Endothelial cell of umbilical vein (primary cell): ENCODE measurements at regions not wholly inside any gene's neighbourhood (a gene's known extent, or its start where the extent isn't known, plus 50 kb on each side); places are given as distances from the start of the nearest gene placed in this dataset.

Experiments used
- BruUV-seq: library from RNA; stranded (reverse); fragments of 400-500 nt; replicated peaks from 2 replicates; lab custom pipeline; 2021; lab: Mats Ljungman, UMichigan
- CTCF ChIA-PET: fragments of 300-600, 350-600 bp; sonication (Branson Sonifier 250); formaldehyde crosslinking; loops from one replicate; lab custom pipeline; 2021; ENCODE audit warnings: antibody characterized with exemption, inconsistent platforms; lab: Charles Lee
- POLR2A ChIA-PET: fragments of 300-600, 350-600 bp; sonication (Branson Sonifier 250); formaldehyde crosslinking; loops from one replicate; lab custom pipeline; 2021; ENCODE audit warnings: antibody characterized with exemption, inconsistent platforms; lab: Charles Lee
- DNase-seq: peaks from one replicate; pipeline ENCODE4 v3.0.0-alpha.2; 2011; ENCODE audit warnings: low read depth, low spot score
- FAIRE-seq: peaks from 2 replicates; lab custom pipeline; 2011; peaks lifted over from hg19 to GRCh38; lab: Jason Lieb, UNC
- H2AFZ ChIP-seq: 2 replicates; pipeline ENCODE4 v1.6.0; 2012; ENCODE audit warnings: low read depth, low read length, control low read depth, inconsistent platforms
- H3K27ac ChIP-seq: 2 replicates; pipeline ENCODE4 v1.5.1; 2011; ENCODE audit warnings: low read depth, mild to moderate bottlenecking, control low read depth, low read length, moderate library complexity; ENCODE audit not compliant: insufficient read depth
- H3K27me3 ChIP-seq, 2 experiments: 2 replicates each; pipeline versions ENCODE4 v1.6.0 to v1.6.1; 2011; ENCODE audit warnings: low read length in 2 of 2, mixed read lengths in 1 of 2; ENCODE audit not compliant: control insufficient read depth in 2 of 2, insufficient read depth in 2 of 2
- H3K36me3 ChIP-seq, 2 experiments: 2 replicates in 1 of 2; 3 replicates in 1 of 2; pipeline ENCODE4 v1.5.1; 2011; ENCODE audit warnings: low read length in 2 of 2, mild to moderate bottlenecking in 1 of 2, moderate library complexity in 1 of 2; ENCODE audit not compliant: control insufficient read depth in 2 of 2, insufficient read depth in 2 of 2; ENCODE audit errors: extremely low read depth in 1 of 2
- H3K4me1 ChIP-seq: 3 replicates; pipeline ENCODE4 v1.5.1; 2011; ENCODE audit warnings: mild to moderate bottlenecking, low read length; ENCODE audit not compliant: control insufficient read depth, insufficient read depth; ENCODE audit errors: extremely low read depth
- H3K4me2 ChIP-seq: 2 replicates; pipeline ENCODE4 v1.6.1; 2011; ENCODE audit warnings: low read length, control low read depth, mixed read lengths; ENCODE audit not compliant: insufficient read depth
- H3K4me3 ChIP-seq, 3 experiments: fragments of 200-600 bp in 1 of 3; sonication (generic), shearing (Covaris generic) in 1 of 3; replicated peaks in 1 of 3; 2 replicates each; pipeline ENCODE4 v1.5.1; 2011 to 2016; ENCODE audit warnings: control low read depth in 3 of 3, low read length in 3 of 3, mild to moderate bottlenecking in 2 of 3, inconsistent platforms in 1 of 3, low read depth in 1 of 3, moderate library complexity in 1 of 3; ENCODE audit not compliant: insufficient read depth in 1 of 3
- H3K79me2 ChIP-seq: 2 replicates; pipeline ENCODE4 v1.6.0; 2012; ENCODE audit warnings: low read length, inconsistent platforms; ENCODE audit not compliant: control insufficient read depth, insufficient read depth
- H3K9ac ChIP-seq: replicated peaks from 2 replicates; pipeline ENCODE3; 2011; ENCODE audit warnings: low read length, control low read depth; ENCODE audit not compliant: insufficient read depth; ENCODE audit errors: extremely low read depth
- H3K9me1 ChIP-seq: replicated peaks from 3 replicates; pipeline ENCODE4 v1.6.0; 2011; ENCODE audit warnings: mild to moderate bottlenecking, low read length; ENCODE audit not compliant: control insufficient read depth, insufficient read depth; ENCODE audit errors: extremely low read depth
- H3K9me3 ChIP-seq: replicated peaks from 2 replicates; pipeline ENCODE4 v1.5.1; 2012; ENCODE audit warnings: low read length, inconsistent platforms; ENCODE audit not compliant: control insufficient read depth, insufficient read depth
- H4K20me1 ChIP-seq: replicated peaks from 2 replicates; pipeline ENCODE3; 2011; ENCODE audit warnings: mild to moderate bottlenecking, low read length; ENCODE audit not compliant: control insufficient read depth, insufficient read depth; ENCODE audit errors: extremely low read depth
- CTCF ChIP-seq, 2 donors: IDR thresholded peaks; 1 replicate in 1 of 2; 2 replicates in 1 of 2; pipeline ENCODE4 v1.5.1; 2011; ENCODE audit warnings: low read length in 2 of 2, mild to moderate bottlenecking in 2 of 2, moderate library complexity in 2 of 2, control low read depth in 1 of 2, inconsistent platforms in 1 of 2, low read depth in 1 of 2; ENCODE audit not compliant: insufficient read depth in 1 of 2; ENCODE audit errors: extremely low read depth in 1 of 2
- EZH2 ChIP-seq: IDR thresholded peaks from 2 replicates; pipeline ENCODE4 v1.6.1; 2012; ENCODE audit warnings: borderline replicate concordance, low read depth, mild to moderate bottlenecking, moderate library complexity, low read length, inconsistent platforms; ENCODE audit not compliant: severe bottlenecking
- FOS ChIP-seq: IDR thresholded peaks from 2 replicates; pipeline ENCODE4 v1.6.1; 2011; ENCODE audit warnings: mild to moderate bottlenecking, low read length, moderate library complexity, borderline replicate concordance; ENCODE audit not compliant: insufficient read depth
- GATA2 ChIP-seq: IDR thresholded peaks from 2 replicates; pipeline ENCODE4 v1.7.0; 2011; ENCODE audit warnings: low read depth, mild to moderate bottlenecking, moderate library complexity, mixed read lengths, low read length; ENCODE audit not compliant: insufficient read length, insufficient read depth
- JUN ChIP-seq: IDR thresholded peaks from 2 replicates; pipeline ENCODE4 v1.6.1; 2011; ENCODE audit warnings: borderline replicate concordance, low read depth; ENCODE audit not compliant: insufficient read length, insufficient read depth
- MAX ChIP-seq: IDR thresholded peaks from 2 replicates; pipeline ENCODE4 v1.6.1; 2011; ENCODE audit not compliant: insufficient read depth, insufficient read length
- MYC ChIP-seq: IDR thresholded peaks from one replicate; pipeline ENCODE4 v1.6.1; 2011; ENCODE audit warnings: mild to moderate bottlenecking, low read depth, low read length
- POLR2A ChIP-seq: IDR thresholded peaks from 2 replicates; pipeline ENCODE4 v1.6.1; 2012; ENCODE audit warnings: low read depth, mild to moderate bottlenecking, control low read depth, low read length
- POLR2AphosphoS5 ChIP-seq: IDR thresholded peaks from 2 replicates; pipeline ENCODE4 v1.6.1; 2012; ENCODE audit warnings: low read depth, mild to moderate bottlenecking, control low read depth, low read length, moderate library complexity; ENCODE audit not compliant: insufficient read depth
- dilution Hi-C: fragments of 300-500 bp; cut with MboI; formaldehyde crosslinking; loops from one replicate; pipeline ENCODE4 v1.15.0; 2019; ENCODE audit warnings: low sequenced_read_pairs; ENCODE audit not compliant: extremely low pct_ligation_motif_present
- intact Hi-C: fragments of 100-400 bp; cut with micrococcal nuclease; formaldehyde crosslinking; loops from one replicate; pipeline ENCODE4 v1.10.0; 2022

GRCh38 chr10:65827359-65827758 lies 1098.5 kb upstream of the LRRTM3 start:
- FAIRE-seq: no peak
- Histone ChIP-seq H3K4me3 (no peak overlapping the region), H3K27ac (no peak overlapping the region), H3K4me1 (no peaks in the 10 kb centered on the region), H3K79me2 (no peaks in the 10 kb centered on the region), H3K4me2 (no peak overlapping the region), H3K9me3 (no peaks in the 10 kb centered on the region), H3K36me3 (no peaks in the 10 kb centered on the region), H4K20me1 (no peaks in the 10 kb centered on the region), H3K9me1 (no peaks in the 10 kb centered on the region), H3K27me3 (no peaks in the 10 kb centered on the region), H2AFZ (no peak overlapping the region), H3K9ac (no peak overlapping the region)
- no peak for TF ChIP-seq CTCF (IDR thresholded peaks at IDR 0.05; ENCODE audit: extremely low read depth in 1 of 2, insufficient read depth in 1 of 2, low read depth in 1 of 2, low read length in 2 of 2)
- TF ChIP-seq MYC: no peak
- no peak for TF ChIP-seq JUN
- no peak for TF ChIP-seq POLR2AphosphoS5
- TF ChIP-seq EZH2: no peak
- TF ChIP-seq FOS: no peak
- no peak for TF ChIP-seq MAX
- TF ChIP-seq GATA2: no peak
- TF ChIP-seq POLR2A: no peak
- dilution Hi-C loops (no loop called here), intact Hi-C loops (no loop called here)
- no peak for DNase-seq
- ChIA-PET POLR2A (no interaction called here), CTCF (no interaction called here)
- no TSS peak for BruUV-seq
